VCaP (cell line): ENCODE measurements at regions not wholly inside any gene's neighbourhood (a gene's known extent, or its start where the extent isn't known, plus 50 kb on each side); places are given as distances from the start of the nearest gene placed in this dataset.

Source experiments
- H3K27ac ChIP-seq: fragments of 450-650 bp; 2 replicates; pipeline ENCODE4 v1.5.1; 2017
- TF ChIP-seq, protein P1 (sequence below): fragments of 450-650 bp; conservative IDR thresholded peaks from 2 replicates; pipeline ENCODE4 v1.5.1; 2017; ENCODE audit warnings: mild to moderate bottlenecking, moderate library complexity

GRCh38 chr11:70497536-70498075, 99.3 kb downstream of the CTTN start:
- peak overlapping the region; percentile 63 for H3K27ac ChIP-seq
- TF ChIP-seq, protein P1, sequence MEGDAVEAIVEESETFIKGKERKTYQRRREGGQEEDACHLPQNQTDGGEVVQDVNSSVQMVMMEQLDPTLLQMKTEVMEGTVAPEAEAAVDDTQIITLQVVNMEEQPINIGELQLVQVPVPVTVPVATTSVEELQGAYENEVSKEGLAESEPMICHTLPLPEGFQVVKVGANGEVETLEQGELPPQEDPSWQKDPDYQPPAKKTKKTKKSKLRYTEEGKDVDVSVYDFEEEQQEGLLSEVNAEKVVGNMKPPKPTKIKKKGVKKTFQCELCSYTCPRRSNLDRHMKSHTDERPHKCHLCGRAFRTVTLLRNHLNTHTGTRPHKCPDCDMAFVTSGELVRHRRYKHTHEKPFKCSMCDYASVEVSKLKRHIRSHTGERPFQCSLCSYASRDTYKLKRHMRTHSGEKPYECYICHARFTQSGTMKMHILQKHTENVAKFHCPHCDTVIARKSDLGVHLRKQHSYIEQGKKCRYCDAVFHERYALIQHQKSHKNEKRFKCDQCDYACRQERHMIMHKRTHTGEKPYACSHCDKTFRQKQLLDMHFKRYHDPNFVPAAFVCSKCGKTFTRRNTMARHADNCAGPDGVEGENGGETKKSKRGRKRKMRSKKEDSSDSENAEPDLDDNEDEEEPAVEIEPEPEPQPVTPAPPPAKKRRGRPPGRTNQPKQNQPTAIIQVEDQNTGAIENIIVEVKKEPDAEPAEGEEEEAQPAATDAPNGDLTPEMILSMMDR, result no peak

GRCh38 chr11:70498171-70498571, 99.8 kb downstream of the CTTN start:
- TF ChIP-seq, protein P1, result no peak
- peak overlapping the region; percentile 63; the same call in 1 of the 2 replicates for H3K27ac ChIP-seq

- no peak overlapping the region for H3K27ac ChIP-seq
- TF ChIP-seq, protein P1, result no peak
Observed at GRCh38 chr11:70498976-70499801, 100.9 kb downstream of the CTTN start.

DNA sequence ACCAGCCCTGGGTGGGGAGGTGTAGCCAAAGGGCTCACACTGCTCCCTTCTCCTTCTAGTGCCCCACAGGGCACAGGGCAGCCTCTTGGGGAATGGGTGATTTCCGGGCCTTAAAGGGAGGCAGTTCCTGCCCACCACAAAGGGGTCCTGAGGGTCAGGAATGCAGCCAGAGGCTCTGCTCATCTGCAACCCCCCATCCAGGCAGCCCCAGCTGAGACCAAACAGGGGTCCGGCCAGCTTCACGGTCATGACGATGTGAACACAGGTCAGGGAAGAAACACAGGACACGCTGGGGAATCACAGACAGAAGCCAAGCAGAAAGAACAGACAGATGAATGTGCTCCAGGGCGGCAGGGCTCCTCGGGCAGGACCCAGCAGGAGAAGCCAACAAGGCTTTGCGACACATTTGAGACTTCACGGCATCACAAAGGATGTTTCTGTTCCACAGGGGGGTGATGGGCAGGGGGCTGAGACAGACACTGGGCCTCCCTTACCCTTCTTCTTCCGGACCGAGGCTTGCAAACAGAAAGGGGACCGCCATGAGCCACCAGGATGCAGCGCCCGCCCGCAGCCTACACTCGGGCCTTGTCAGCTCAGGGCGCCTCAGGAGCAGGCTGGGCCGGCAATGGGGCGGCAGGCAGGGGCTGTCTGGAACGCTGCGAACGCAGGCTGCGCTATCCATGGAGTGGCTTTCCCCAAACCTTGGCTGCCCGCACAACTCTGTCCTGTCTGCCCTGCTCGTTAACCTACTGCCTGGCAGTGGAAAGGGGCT, 101.9 kb downstream of the CTTN start:
- TF ChIP-seq, protein P1, result no peak
- H3K27ac ChIP-seq, result no peak overlapping the region

DNA sequence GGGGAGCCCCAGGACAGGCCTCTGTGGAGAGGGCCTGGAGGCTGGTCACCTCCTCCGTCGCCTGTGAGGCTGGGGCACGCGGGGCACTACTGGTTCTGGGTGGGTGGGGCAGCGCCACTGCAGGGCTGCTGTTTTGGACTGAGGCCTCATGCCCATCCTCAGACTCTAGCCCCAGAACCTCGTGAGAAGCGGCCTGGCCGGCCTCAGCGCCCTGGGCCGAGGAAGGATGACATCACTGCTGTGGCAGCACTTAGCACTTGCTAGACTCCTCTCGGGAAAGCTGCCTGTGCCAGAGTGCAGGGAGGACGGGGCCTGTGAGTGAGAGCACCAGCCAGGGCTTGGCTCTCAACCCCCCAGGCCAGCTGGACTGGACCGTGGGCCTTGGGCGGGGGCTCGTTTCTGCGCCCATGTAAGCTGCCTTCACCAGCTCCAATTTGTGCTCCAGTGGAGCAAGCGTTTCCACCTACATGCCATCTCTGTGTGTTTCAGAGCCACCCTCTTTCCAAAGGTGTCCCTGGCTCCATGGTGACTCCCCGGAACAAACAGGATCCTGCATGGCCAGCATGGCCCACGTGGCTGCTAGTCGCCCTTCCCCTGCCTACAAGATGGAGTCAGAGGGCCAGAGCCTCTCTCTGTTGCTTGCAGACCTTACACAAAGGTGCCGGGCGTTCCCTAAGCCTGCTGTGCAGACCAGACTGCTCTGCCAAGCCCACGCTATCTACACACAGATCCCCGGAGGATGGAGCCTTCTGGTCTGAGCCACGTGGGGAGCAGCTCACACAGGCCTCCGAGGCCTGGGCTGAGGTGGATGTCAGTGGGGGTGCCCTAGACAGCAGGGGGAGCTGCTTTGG, 102.9 kb downstream of the CTTN start:
- no peak overlapping the region for H3K27ac ChIP-seq
- TF ChIP-seq, protein P1, result no peak

DNA sequence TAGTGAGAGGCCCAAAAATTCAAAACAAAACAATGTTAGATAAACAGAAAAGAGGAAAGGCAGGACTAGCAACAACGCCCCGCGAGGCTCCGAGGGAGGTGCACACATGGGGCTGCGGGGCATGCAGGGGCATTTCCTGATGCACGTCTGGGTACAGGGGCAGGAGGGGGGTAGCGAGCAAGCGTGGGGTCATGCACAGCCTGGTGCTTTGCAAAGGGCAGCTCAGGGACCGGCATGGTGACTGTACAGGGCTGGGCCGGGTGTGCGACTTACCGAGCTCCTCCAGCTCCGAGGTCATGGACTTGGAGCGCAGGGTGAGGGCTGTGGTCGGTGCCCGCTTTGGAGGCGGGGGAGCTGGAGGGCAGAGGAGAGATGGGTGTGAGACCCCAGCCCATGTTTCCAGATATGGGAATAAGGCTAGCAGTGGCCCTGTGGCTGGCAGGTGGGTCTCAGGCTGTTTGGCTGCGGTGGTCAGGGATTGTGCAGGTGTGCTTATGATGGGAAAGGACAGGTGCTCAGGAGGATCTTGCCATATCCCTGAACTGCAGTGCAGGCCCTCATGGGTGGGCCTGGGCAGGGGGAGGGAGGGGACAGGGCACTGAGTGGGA, 103.7 kb downstream of the CTTN start:
- no peak overlapping the region for H3K27ac ChIP-seq
- TF ChIP-seq, protein P1, result no peak
